ENCODE measurements at regions not wholly inside any gene's neighbourhood (a gene's known extent, or its start where the extent isn't known, plus 50 kb on each side); places are given as distances from the start of the nearest gene placed in this dataset.

DNA sequence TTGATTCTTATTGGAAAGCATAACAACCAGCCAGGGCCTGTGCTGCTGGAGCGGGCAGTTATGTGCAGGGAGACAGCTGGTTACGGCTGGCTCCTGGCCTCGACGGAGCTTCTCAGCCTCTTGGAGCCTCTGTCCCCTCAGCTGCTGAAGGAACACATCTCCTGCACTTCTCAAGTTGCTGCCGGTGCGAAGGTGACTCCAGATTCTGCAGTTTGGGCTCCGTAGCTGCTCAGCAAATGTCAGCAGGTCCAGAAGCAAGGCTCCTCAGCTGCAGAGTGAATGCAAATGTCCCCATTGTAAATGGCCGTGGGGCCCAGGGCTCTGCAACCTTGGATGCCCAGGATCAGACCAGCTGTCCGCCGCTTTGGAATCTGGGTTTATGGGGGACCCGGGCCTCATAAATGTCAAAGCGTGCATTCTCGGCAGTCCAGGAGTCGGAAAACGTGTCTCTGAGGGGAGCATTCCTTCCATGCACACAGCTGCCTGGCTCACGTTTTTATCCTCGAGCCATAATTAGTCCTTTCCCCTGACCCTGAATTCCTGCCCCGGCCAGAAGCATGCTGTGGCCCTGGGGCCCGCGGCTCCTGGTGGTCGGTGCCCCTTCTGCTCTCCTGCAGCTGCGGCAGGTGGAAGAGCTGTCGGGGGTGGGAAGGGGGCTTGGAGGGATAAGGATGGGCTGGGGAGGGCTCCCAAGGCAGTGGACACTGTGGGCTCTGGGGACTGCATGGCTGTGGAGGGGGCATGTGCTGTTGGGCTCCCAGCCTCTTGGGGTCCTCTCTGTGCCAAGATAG, 106.0 kb downstream of the KIF26A start:
- H3K9me3 ChIP-seq (ENCODE audit: insufficient read depth, low read depth): no peaks in the 10 kb centered on the region; the same call in 1 of the 2 replicates
- peaks cover 85% of the 10 kb centered on the region for H3K27me3 ChIP-seq (ENCODE audit: insufficient read depth, low read depth)
- no peak overlapping the region for H3K4me3 ChIP-seq
- H2AFZ ChIP-seq: no peak overlapping the region
- no peaks in the 10 kb centered on the region for H3K9me2 ChIP-seq (ENCODE audit: insufficient read depth)
- H3K36me3 ChIP-seq (ENCODE audit: low read depth): no peaks in the 10 kb centered on the region
- intact Hi-C loops (cut with micrococcal nuclease; ENCODE audit: unreplicated experiment): no loop called here
- CTCF ChIA-PET: no interaction called here
- no peaks in the 10 kb centered on the region for H4K20me1 ChIP-seq (ENCODE audit: insufficient read depth)
- no peaks in the 10 kb centered on the region for H3K4me1 ChIP-seq (replicated peaks; ENCODE audit: insufficient read depth)
- POLR2A ChIA-PET (ENCODE audit: unreplicated experiment): interaction anchor here (0.7 kb wide), 1 partner anchor 15 kb away, joined by 6 read pairs; no protein-coding TSS in a partner anchor
- no peak overlapping the region for H3K4me2 ChIP-seq
- TF ChIP-seq EZH2 (IDR thresholded peaks at IDR 0.05; ENCODE audit: low read depth): no peak
- TF ChIP-seq, protein P1, sequence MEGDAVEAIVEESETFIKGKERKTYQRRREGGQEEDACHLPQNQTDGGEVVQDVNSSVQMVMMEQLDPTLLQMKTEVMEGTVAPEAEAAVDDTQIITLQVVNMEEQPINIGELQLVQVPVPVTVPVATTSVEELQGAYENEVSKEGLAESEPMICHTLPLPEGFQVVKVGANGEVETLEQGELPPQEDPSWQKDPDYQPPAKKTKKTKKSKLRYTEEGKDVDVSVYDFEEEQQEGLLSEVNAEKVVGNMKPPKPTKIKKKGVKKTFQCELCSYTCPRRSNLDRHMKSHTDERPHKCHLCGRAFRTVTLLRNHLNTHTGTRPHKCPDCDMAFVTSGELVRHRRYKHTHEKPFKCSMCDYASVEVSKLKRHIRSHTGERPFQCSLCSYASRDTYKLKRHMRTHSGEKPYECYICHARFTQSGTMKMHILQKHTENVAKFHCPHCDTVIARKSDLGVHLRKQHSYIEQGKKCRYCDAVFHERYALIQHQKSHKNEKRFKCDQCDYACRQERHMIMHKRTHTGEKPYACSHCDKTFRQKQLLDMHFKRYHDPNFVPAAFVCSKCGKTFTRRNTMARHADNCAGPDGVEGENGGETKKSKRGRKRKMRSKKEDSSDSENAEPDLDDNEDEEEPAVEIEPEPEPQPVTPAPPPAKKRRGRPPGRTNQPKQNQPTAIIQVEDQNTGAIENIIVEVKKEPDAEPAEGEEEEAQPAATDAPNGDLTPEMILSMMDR (conservative IDR thresholded peaks at IDR 0.05): no peak
- DNase-seq: no peak
- BruUV-seq (replicated peaks): no TSS peak
- no peaks in the 10 kb centered on the region for H3K79me2 ChIP-seq (ENCODE audit: low read depth)
- no peak overlapping the region for H3K27ac ChIP-seq
- no peaks in the 10 kb centered on the region for H3F3A ChIP-seq (ENCODE audit: insufficient read depth, low read depth)

DNA sequence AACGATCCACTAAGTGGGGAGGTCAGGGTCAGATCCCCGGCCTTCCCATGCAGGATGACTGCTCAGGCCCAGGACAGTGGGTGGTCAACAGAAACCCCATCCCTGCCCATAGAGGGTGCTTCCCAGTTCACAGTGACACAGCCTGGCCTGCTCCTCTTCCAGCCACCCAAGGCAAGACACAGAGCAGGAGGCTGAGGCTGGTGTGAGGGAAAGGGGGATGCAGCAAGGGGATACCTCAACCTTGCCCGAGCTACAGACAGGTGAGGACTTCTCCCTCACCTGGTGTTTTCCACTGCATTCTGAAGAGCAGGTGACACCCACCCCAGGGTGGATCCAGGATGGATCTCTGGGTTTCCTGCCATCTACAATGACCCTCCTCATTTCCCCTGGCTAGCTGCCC, 106.7 kb downstream of the KIF26A start:
- TF ChIP-seq, protein P1 (conservative IDR thresholded peaks at IDR 0.05): no peak
- Histone ChIP-seq H3K27me3 (ENCODE audit: insufficient read depth, low read depth) (peaks cover 78% of the 10 kb centered on the region), H3K4me1 (replicated peaks; ENCODE audit: insufficient read depth) (no peaks in the 10 kb centered on the region), H3F3A (ENCODE audit: insufficient read depth, low read depth) (no peaks in the 10 kb centered on the region), H3K79me2 (ENCODE audit: low read depth) (no peaks in the 10 kb centered on the region), H3K4me2 (no peak overlapping the region), H4K20me1 (ENCODE audit: insufficient read depth) (no peaks in the 10 kb centered on the region), H3K9me3 (ENCODE audit: insufficient read depth, low read depth) (no peaks in the 10 kb centered on the region; the same call in 1 of the 2 replicates), H2AFZ (no peak overlapping the region), H3K36me3 (ENCODE audit: low read depth) (no peaks in the 10 kb centered on the region), H3K9me2 (ENCODE audit: insufficient read depth) (no peaks in the 10 kb centered on the region), H3K4me3 (no peak overlapping the region), H3K27ac (no peak overlapping the region)
- no TSS peak for BruUV-seq (replicated peaks)
- intact Hi-C loops (cut with micrococcal nuclease; ENCODE audit: unreplicated experiment): no loop called here
- ChIA-PET CTCF (no interaction called here), POLR2A (ENCODE audit: unreplicated experiment) (no interaction called here)
- no peak for DNase-seq

DNA sequence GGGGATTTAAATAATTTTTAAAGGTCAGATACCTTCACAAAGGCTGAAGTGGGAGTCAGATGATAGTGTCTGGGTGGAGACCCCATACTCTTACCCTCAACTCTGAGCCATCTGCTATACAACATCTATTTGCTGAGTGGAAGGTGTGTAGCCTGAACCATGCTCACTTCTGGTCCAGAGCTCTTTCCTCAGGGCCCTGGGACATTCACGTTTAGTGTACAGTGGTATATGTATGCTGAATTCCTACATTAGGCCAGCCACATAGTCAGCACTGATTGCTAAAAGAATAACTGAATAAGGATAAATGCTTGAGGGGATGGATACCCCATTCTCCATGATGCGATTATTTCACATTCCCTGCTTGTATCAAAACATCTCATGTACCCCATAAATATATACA, 107.3 kb downstream of the KIF26A start:
- H3K27ac ChIP-seq: no peak overlapping the region
- BruUV-seq (replicated peaks): no TSS peak
- intact Hi-C loops (cut with micrococcal nuclease; ENCODE audit: unreplicated experiment): no loop called here
- no peaks in the 10 kb centered on the region for H4K20me1 ChIP-seq (ENCODE audit: insufficient read depth)
- H3K79me2 ChIP-seq (ENCODE audit: low read depth): no peaks in the 10 kb centered on the region
- TF ChIP-seq EZH2 (IDR thresholded peaks at IDR 0.05; ENCODE audit: low read depth): no peak
- TF ChIP-seq, protein P1 (conservative IDR thresholded peaks at IDR 0.05): no peak
- no peaks in the 10 kb centered on the region; the same call in 1 of the 2 replicates for H3K9me3 ChIP-seq (ENCODE audit: insufficient read depth, low read depth)
- H3K27me3 ChIP-seq (ENCODE audit: insufficient read depth, low read depth): peaks cover 72% of the 10 kb centered on the region
- H3K4me3 ChIP-seq: no peak overlapping the region
- DNase-seq: no peak
- no peaks in the 10 kb centered on the region for H3K36me3 ChIP-seq (ENCODE audit: low read depth)
- ChIA-PET CTCF (no interaction called here), POLR2A (ENCODE audit: unreplicated experiment) (no interaction called here)
- H3K4me1 ChIP-seq (replicated peaks; ENCODE audit: insufficient read depth): no peaks in the 10 kb centered on the region
- H3K4me2 ChIP-seq: no peak overlapping the region
- H3K9me2 ChIP-seq (ENCODE audit: insufficient read depth): no peaks in the 10 kb centered on the region
- no peak overlapping the region for H2AFZ ChIP-seq
- no peaks in the 10 kb centered on the region for H3F3A ChIP-seq (ENCODE audit: insufficient read depth, low read depth)
